BLaER1 (cell line): ENCODE measurements at regions not wholly inside any gene's neighbourhood (a gene's known extent, or its start where the extent isn't known, plus 50 kb on each side); places are given as distances from the start of the nearest gene placed in this dataset.

Experiments
- H3K27ac ChIP-seq: shearing (Covaris generic); formaldehyde crosslinking; 2 replicates; pipeline ENCODE4 v1.8.1; 2022
- H3K27me3 ChIP-seq: shearing (Covaris generic); formaldehyde crosslinking; 2 replicates; pipeline ENCODE4 v1.8.1; 2022
- H3K36me3 ChIP-seq: shearing (Covaris generic); formaldehyde crosslinking; 2 replicates; pipeline ENCODE4 v1.8.1; 2022
- H3K4me1 ChIP-seq: shearing (Covaris generic); formaldehyde crosslinking; 2 replicates; pipeline ENCODE4 v1.8.1; 2022
- H3K4me2 ChIP-seq: shearing (Covaris generic); formaldehyde crosslinking; 2 replicates; pipeline ENCODE4 v1.8.1; 2022
- H3K4me3 ChIP-seq: shearing (Covaris generic); formaldehyde crosslinking; 2 replicates; pipeline ENCODE4 v1.8.1; 2022
- H3K9ac ChIP-seq: shearing (Covaris generic); formaldehyde crosslinking; 2 replicates; pipeline ENCODE4 v1.8.1; 2022
- H3K9me3 ChIP-seq: shearing (Covaris generic); formaldehyde crosslinking; 2 replicates; pipeline ENCODE4 v1.8.1; 2022
- H4K20me1 ChIP-seq: shearing (Covaris generic); formaldehyde crosslinking; 2 replicates; pipeline ENCODE4 v1.8.1; 2022
- Cebpa-rat ChIP-seq: shearing (Covaris generic); IDR thresholded peaks from 2 replicates; pipeline ENCODE4 v1.8.1; 2022

GRCh38 chr9:73539881-73540390 lies 388.3 kb downstream of the ANXA1 start:
- H3K36me3 ChIP-seq, result no peaks in the 10 kb centered on the region
- H3K9ac ChIP-seq, result no peak overlapping the region
- H3K4me2 ChIP-seq, result no peak overlapping the region
- TF ChIP-seq Cebpa-rat, result no peak
- no peaks in the 10 kb centered on the region for H4K20me1 ChIP-seq
- H3K4me1 ChIP-seq, result no peaks in the 10 kb centered on the region
- H3K9me3 ChIP-seq, result no peaks in the 10 kb centered on the region
- H3K27ac ChIP-seq, result no peak overlapping the region
- no peak overlapping the region for H3K4me3 ChIP-seq
- H3K27me3 ChIP-seq, result no peaks in the 10 kb centered on the region

DNA sequence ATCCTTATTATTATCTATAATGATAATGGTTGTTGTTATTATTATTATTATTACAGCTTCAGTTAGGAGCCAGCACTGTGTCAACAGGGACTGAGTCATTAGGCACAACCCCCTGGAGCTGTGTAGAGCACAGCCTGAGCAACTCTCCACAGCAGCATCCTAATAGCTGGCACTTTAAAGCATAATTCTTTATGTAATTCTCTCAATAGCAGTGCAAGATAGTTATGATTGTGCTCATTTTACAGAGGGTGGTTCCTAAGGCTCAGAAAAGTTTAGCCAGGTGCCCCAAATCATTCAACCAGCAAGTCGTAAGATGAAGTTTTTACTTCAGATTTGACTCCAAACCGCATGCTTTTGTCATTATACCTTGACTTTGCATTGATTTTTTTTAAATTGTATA lies 390.3 kb downstream of the ANXA1 start:
- no peaks in the 10 kb centered on the region for H3K27me3 ChIP-seq
- no peak for TF ChIP-seq Cebpa-rat

GRCh38 chr9:73543727-73544126 lies 392.1 kb downstream of the ANXA1 start:
- H3K9me3 ChIP-seq, result no peaks in the 10 kb centered on the region
- H3K36me3 ChIP-seq, result no peaks in the 10 kb centered on the region
- TF ChIP-seq Cebpa-rat, result no peak
- H3K9ac ChIP-seq, result no peak overlapping the region
- H3K4me2 ChIP-seq, result no peak overlapping the region
- H3K4me1 ChIP-seq, result no peaks in the 10 kb centered on the region
- H3K27ac ChIP-seq, result no peak overlapping the region
- no peaks in the 10 kb centered on the region for H3K27me3 ChIP-seq
- H4K20me1 ChIP-seq, result no peaks in the 10 kb centered on the region
- no peak overlapping the region for H3K4me3 ChIP-seq

More for the DNA sequence above, 390.3 kb downstream of the ANXA1 start:
- H3K4me2 ChIP-seq, result no peak overlapping the region
- H4K20me1 ChIP-seq, result no peaks in the 10 kb centered on the region
- H3K36me3 ChIP-seq, result no peaks in the 10 kb centered on the region
- no peaks in the 10 kb centered on the region for H3K4me1 ChIP-seq
- no peak overlapping the region for H3K9ac ChIP-seq
- H3K9me3 ChIP-seq, result no peaks in the 10 kb centered on the region
- no peak overlapping the region for H3K27ac ChIP-seq
- no peak overlapping the region for H3K4me3 ChIP-seq

GRCh38 chr9:73548201-73548600 lies 396.5 kb downstream of the ANXA1 start:
- H4K20me1 ChIP-seq, result no peaks in the 10 kb centered on the region
- H3K9ac ChIP-seq, result no peak overlapping the region
- H3K27ac ChIP-seq, result no peak overlapping the region
- TF ChIP-seq Cebpa-rat, result no peak
- no peaks in the 10 kb centered on the region for H3K4me1 ChIP-seq
- H3K27me3 ChIP-seq, result no peaks in the 10 kb centered on the region
- no peaks in the 10 kb centered on the region for H3K36me3 ChIP-seq
- H3K9me3 ChIP-seq, result no peaks in the 10 kb centered on the region
- H3K4me3 ChIP-seq, result no peak overlapping the region
- no peak overlapping the region for H3K4me2 ChIP-seq

GRCh38 chr9:73549991-73550390 lies 398.3 kb downstream of the ANXA1 start:
- Histone ChIP-seq H3K36me3 (no peaks in the 10 kb centered on the region), H3K4me2 (no peak overlapping the region), H3K9me3 (no peaks in the 10 kb centered on the region), H3K9ac (no peak overlapping the region), H3K4me3 (no peak overlapping the region), H4K20me1 (no peaks in the 10 kb centered on the region), H3K27me3 (no peaks in the 10 kb centered on the region), H3K4me1 (no peaks in the 10 kb centered on the region), H3K27ac (no peak overlapping the region)
- no peak for TF ChIP-seq Cebpa-rat

- Histone ChIP-seq H3K27ac (no peak overlapping the region), H3K9ac (no peak overlapping the region), H3K36me3 (no peaks in the 10 kb centered on the region), H3K4me3 (no peak overlapping the region), H3K4me1 (no peaks in the 10 kb centered on the region), H3K9me3 (no peaks in the 10 kb centered on the region), H3K4me2 (no peak overlapping the region), H3K27me3 (no peaks in the 10 kb centered on the region), H4K20me1 (no peaks in the 10 kb centered on the region)
- TF ChIP-seq Cebpa-rat, result no peak
These were observed 401.6 kb downstream of the ANXA1 start for GRCh38 chr9:73553295-73553694.

DNA sequence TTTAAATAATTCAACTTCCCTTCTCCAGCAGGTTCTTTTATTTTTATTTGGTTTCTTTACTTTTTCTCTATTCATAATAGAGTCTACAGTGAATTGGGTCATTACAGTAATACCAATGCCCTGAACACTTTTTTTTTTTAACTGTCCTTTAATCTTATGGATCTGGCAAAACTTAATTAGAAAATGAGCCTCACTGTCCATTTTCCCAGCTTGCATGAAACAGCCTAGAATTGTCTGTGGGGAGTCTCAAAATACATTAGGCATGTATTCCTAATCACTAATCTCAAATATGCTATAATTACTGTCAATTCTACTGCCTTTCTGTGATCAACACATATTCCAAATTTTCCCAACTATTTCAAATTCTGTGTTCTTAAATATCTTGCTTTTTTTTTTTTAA lies 406.8 kb downstream of the ANXA1 start:
- Histone ChIP-seq H3K36me3 (no peaks in the 10 kb centered on the region), H3K27me3 (no peaks in the 10 kb centered on the region), H4K20me1 (no peaks in the 10 kb centered on the region), H3K4me1 (no peaks in the 10 kb centered on the region), H3K9me3 (no peaks in the 10 kb centered on the region), H3K9ac (no peak overlapping the region), H3K27ac (no peak overlapping the region), H3K4me3 (no peak overlapping the region), H3K4me2 (no peak overlapping the region)
- no peak for TF ChIP-seq Cebpa-rat

DNA sequence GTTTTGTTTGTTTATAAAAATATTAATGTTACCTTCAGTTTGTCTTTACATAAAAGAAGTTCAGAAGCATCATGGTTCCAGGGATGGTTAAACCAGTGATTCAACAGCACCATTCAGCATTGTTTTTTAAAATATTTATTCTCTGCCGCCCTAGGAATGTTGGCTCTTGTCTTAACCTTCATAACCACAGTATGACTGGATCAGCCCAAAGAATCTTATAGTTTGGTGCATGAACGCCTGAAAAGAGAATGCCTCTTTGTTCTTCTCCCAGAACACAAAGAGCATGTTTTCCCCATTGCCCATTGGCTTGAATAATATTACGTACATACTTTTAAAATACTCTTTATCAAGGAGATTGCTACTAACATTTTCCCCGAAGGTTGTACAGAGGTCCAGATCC lies 413.4 kb downstream of the ANXA1 start:
- Histone ChIP-seq H3K27me3 (no peaks in the 10 kb centered on the region), H3K4me3 (no peak overlapping the region), H3K27ac (no peak overlapping the region), H4K20me1 (no peaks in the 10 kb centered on the region), H3K9ac (no peak overlapping the region), H3K36me3 (no peaks in the 10 kb centered on the region), H3K9me3 (no peaks in the 10 kb centered on the region), H3K4me2 (no peak overlapping the region), H3K4me1 (no peaks in the 10 kb centered on the region)
- no peak for TF ChIP-seq Cebpa-rat

DNA sequence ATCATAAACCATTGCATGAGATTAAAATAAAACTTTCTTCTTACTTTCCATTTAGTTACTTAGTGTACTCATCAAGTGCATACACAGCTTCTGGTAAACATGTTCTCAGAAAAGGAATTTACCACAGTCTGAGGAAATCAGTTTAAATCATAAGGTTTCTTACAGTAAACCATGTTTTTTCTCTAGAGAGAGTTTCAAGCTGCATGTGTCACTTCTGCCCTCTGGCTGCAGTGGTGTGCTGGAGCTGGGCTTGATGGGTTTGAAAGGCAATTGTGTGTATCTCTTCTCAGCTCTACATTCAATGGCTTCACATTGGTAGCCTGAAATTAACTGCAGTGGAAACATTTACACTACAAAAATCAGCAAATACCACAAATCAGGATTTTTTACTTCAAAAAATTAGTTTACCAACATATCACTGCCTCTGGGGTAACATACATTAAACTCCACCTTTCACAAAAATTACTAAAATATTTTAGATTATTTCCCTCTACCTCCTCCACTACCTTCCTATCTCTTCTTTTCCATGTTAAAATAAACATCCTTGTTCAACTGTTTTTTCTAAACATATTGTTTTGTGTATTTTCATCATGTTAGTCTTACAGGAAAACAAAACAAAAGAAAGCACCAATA lies 414.3 kb downstream of the ANXA1 start:
- Histone ChIP-seq H3K27ac (no peak overlapping the region), H3K9me3 (no peaks in the 10 kb centered on the region), H3K27me3 (no peaks in the 10 kb centered on the region), H3K4me3 (no peak overlapping the region), H3K4me2 (no peak overlapping the region), H3K4me1 (no peaks in the 10 kb centered on the region), H4K20me1 (no peaks in the 10 kb centered on the region), H3K36me3 (no peaks in the 10 kb centered on the region), H3K9ac (no peak overlapping the region)
- no peak for TF ChIP-seq Cebpa-rat

DNA sequence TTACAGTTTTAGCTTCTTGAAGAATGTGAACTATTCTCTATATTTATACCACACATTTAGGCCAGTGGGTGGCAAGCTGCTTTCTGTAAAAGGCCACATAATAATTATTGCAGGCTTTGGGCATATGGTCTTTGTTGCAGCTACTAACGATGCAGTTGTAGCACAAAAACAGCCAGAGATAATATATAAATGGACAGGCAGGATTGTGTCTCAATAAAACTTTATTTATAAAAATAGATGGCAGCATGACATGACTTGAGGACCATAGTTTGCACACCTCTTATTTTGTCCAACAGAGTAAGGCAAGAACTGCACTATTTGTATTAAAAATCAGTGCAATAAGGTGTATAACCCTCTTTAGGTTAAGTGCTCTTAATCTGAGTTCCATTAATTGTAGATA lies 415.0 kb downstream of the ANXA1 start:
- Histone ChIP-seq H3K4me2 (no peak overlapping the region), H4K20me1 (no peaks in the 10 kb centered on the region), H3K27ac (no peak overlapping the region), H3K36me3 (no peaks in the 10 kb centered on the region), H3K9me3 (no peaks in the 10 kb centered on the region), H3K4me3 (no peak overlapping the region), H3K4me1 (no peaks in the 10 kb centered on the region), H3K27me3 (no peaks in the 10 kb centered on the region), H3K9ac (no peak overlapping the region)
- no peak for TF ChIP-seq Cebpa-rat

DNA sequence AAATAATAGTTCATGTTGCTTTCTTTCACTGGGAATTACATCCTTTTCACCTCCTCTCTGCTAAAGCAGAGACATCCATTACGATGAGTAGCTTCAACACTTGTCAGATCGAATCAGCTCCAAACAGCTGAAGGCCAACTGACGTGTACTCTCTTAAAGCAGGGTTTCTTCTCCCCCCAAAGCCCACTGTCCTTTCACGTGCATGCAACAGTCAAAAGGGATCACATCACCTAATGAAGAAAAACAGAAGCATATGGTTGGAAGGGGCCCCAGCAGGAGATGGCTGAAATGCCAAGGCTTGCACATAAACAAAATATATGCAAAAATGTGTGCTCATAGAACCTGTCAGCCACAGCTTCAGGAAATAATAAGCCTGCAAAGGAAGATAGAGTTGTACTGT lies 421.6 kb downstream of the ANXA1 start:
- no peaks in the 10 kb centered on the region for H3K27me3 ChIP-seq
- H3K4me3 ChIP-seq, result no peak overlapping the region
- no peaks in the 10 kb centered on the region for H3K9me3 ChIP-seq
- no peaks in the 10 kb centered on the region for H4K20me1 ChIP-seq
- H3K4me1 ChIP-seq, result no peaks in the 10 kb centered on the region
- H3K9ac ChIP-seq, result no peak overlapping the region
- H3K27ac ChIP-seq, result no peak overlapping the region
- no peak overlapping the region for H3K4me2 ChIP-seq
- no peak for TF ChIP-seq Cebpa-rat
- H3K36me3 ChIP-seq, result no peaks in the 10 kb centered on the region
